Natural killer cell (primary cell): ENCODE measurements at regions not wholly inside any gene's neighbourhood (a gene's known extent, or its start where the extent isn't known, plus 50 kb on each side); places are given as distances from the start of the nearest gene placed in this dataset.
"Not testable (repeated sequence)": the region's sequence is repeated elsewhere in the genome, so short reads cannot be mapped to it uniquely, and the experiment has no call there.

Experiments used
- ATAC-seq, 3 donors: fragments of 150-1000 bp in 2 of 3; fragments of 200-7000 bp in 1 of 3; cut with Tn5 transposase; 1 replicate in 1 of 3; 2 replicates in 2 of 3; pipeline ENCODE4 v1.10.0; 2021; ENCODE audit warnings: mild to moderate bottlenecking in 2 of 3, moderate library complexity in 2 of 3
- DNase-seq, 2 donors: peaks; one replicate each; pipeline versions ENCODE4 v3.0.0 to v3.0.0-alpha.2; 2013 to 2021; ENCODE audit warnings: mixed read lengths in 1 of 2
- H3K27ac ChIP-seq: one replicate; pipeline ENCODE4 v1.5.1; 2013; ENCODE audit warnings: mild to moderate bottlenecking, low read length
- H3K27me3 ChIP-seq: one replicate; pipeline ENCODE4 v1.6.1; 2013; ENCODE audit warnings: low read length; ENCODE audit not compliant: control insufficient read depth, insufficient read depth
- H3K36me3 ChIP-seq: one replicate; pipeline ENCODE4 v1.6.1; 2013; ENCODE audit warnings: low read length; ENCODE audit not compliant: control insufficient read depth, insufficient read depth
- H3K4me1 ChIP-seq: one replicate; pipeline ENCODE4 v1.6.1; 2013; ENCODE audit warnings: low read length; ENCODE audit not compliant: control insufficient read depth, insufficient read depth
- H3K4me3 ChIP-seq: one replicate; pipeline ENCODE4 v1.5.1; 2013; ENCODE audit warnings: low read length
- H3K9me3 ChIP-seq: one replicate; pipeline ENCODE4 v1.6.1; 2013; ENCODE audit warnings: low read length; ENCODE audit not compliant: control insufficient read depth, insufficient read depth
- H3K27ac Mint-ChIP-seq, 2 donors: one replicate each; pipeline ENCODE4 v1.8.0; 2022; ENCODE audit warnings: mild to moderate bottlenecking in 2 of 2, mixed read lengths in 2 of 2, moderate library complexity in 1 of 2
- H3K27me3 Mint-ChIP-seq, 2 donors: one replicate each; pipeline ENCODE4 v1.8.0; 2022; ENCODE audit warnings: low read depth in 2 of 2, mixed read lengths in 2 of 2
- H3K36me3 Mint-ChIP-seq: one replicate; pipeline ENCODE4 v1.8.0; 2022; ENCODE audit warnings: mixed read lengths
- H3K4me1 Mint-ChIP-seq, 2 donors: one replicate each; pipeline ENCODE4 v1.8.0; 2022; ENCODE audit warnings: mixed read lengths in 2 of 2
- H3K4me3 Mint-ChIP-seq: one replicate; pipeline ENCODE4 v1.8.0; 2022; ENCODE audit warnings: mild to moderate bottlenecking, moderate library complexity, mixed read lengths
- H3K9me3 Mint-ChIP-seq, 2 donors: one replicate each; pipeline ENCODE4 v1.8.0; 2022; ENCODE audit warnings: mixed read lengths in 2 of 2
- WGBS: methylation state at CpG from one replicate; pipeline ENCODE4 v1.1.7; 2013; ENCODE audit warnings: missing lambda C conversion rate; ENCODE audit not compliant: insufficient coverage; 5-methylcytosine and 5-hydroxymethylcytosine counted together
- intact Hi-C: fragments of 100-400 bp; cut with micrococcal nuclease; formaldehyde crosslinking; loops from one replicate; pipeline ENCODE4 v1.14.2; 2022
- TF ChIP-seq, protein P1 (sequence below): fragments of 200-600 bp; IDR thresholded peaks from one replicate; pipeline ENCODE4 v1.8.0; 2022; ENCODE audit warnings: antibody characterized with exemption

DNA sequence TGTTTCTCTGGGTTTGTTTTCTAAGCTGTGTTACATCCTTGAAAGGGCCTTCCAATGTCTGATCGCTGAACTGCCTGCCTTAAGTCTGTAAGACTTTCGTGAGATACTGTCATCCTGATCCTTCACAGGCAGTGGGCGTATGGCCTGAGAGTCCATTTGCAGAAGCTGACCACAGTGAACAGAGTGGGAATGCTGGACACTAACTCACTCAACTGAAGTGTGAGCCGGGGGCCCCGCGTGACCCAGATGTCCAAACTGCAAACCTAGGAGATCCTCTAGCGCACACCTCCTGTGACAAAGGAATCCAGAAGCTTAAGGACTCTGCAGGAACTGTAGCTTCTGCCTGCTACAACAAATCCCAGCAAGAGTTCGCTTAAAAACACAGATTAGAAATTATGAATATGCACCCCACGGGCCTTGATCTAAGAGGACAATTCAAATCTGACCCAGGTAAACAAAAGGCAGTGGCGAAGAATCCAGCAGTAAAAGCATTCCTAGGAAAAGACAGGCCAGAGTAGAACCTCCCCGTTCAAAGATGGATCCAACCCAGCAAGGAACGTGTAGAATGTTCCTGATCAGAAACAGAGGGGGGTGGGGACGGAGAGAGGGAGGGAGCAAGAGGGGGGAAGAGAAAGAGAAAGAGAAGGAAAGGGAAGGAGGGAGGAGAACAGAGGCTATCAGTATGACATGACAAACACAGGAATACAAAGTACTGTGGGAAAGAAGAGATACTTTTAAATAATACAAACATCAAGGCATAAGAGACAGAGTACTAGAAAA, 135.0 kb upstream of the AFDN start:
- Histone ChIP-seq H3K27me3 (peaks cover 5% of the 10 kb centered on the region), H3K4me1 (no peaks in the 10 kb centered on the region), H3K4me3 (no peak overlapping the region), H3K9me3 (no peaks in the 10 kb centered on the region), H3K27ac (no peak overlapping the region), H3K36me3 (no peaks in the 10 kb centered on the region)
- TF ChIP-seq, protein P1, sequence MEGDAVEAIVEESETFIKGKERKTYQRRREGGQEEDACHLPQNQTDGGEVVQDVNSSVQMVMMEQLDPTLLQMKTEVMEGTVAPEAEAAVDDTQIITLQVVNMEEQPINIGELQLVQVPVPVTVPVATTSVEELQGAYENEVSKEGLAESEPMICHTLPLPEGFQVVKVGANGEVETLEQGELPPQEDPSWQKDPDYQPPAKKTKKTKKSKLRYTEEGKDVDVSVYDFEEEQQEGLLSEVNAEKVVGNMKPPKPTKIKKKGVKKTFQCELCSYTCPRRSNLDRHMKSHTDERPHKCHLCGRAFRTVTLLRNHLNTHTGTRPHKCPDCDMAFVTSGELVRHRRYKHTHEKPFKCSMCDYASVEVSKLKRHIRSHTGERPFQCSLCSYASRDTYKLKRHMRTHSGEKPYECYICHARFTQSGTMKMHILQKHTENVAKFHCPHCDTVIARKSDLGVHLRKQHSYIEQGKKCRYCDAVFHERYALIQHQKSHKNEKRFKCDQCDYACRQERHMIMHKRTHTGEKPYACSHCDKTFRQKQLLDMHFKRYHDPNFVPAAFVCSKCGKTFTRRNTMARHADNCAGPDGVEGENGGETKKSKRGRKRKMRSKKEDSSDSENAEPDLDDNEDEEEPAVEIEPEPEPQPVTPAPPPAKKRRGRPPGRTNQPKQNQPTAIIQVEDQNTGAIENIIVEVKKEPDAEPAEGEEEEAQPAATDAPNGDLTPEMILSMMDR: no peak
- Mint-ChIP-seq H3K36me3 (no peaks in the 10 kb centered on the region), H3K4me1 (no peaks in the 10 kb centered on the region), H3K27me3 (peaks cover 11 to 36% of the 10 kb centered on the region in 2 donors), H3K27ac (no peak overlapping the region), H3K9me3 (no peaks in the 10 kb centered on the region), H3K4me3 (no peak overlapping the region)
- 93% methylated on average over 13 of the region's 13 CpGs for WGBS
- no peak for DNase-seq
- no peak for ATAC-seq
- intact Hi-C loops: no loop called here

DNA sequence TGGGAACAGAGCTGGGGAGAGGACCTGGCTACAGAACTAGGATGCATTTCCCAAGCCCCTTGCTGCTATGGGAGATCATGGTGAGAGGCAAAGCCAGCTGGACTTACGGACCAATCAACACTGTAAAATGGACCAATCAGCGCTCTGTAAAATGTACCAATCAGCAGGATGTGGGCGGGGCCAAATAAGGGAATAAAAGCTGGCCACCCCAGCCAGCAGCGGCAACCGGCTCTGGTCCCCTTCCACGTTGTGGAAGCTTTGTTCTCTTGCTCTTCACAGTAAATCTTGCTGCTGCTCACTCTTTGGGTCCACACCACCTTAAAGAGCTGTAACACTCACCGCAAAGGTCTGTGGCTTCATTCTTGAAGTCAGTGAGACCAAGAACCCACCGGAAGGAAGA, 133.2 kb upstream of the AFDN start:
- intact Hi-C loops, H3K36me3 Mint-ChIP-seq, H3K27ac ChIP-seq, H3K4me1 Mint-ChIP-seq, H3K4me3 ChIP-seq, ATAC-seq, H3K27me3 ChIP-seq, H3K9me3 Mint-ChIP-seq, H3K9me3 ChIP-seq, H3K27ac Mint-ChIP-seq, H3K4me1 ChIP-seq, DNase-seq, H3K36me3 ChIP-seq, H3K4me3 Mint-ChIP-seq: not testable (repeated sequence)
- peaks cover 12 to 36% of the 10 kb centered on the region in 2 donors for H3K27me3 Mint-ChIP-seq
- 89% methylated on average over 8 of the region's 8 CpGs for WGBS

GRCh38 chr6:167695831-167696230, 130.9 kb upstream of the AFDN start:
- Mint-ChIP-seq H3K27me3 (peaks cover 28 to 55% of the 10 kb centered on the region in 2 donors), H3K36me3 (peaks cover 7% of the 10 kb centered on the region), H3K27ac (no peak overlapping the region), H3K4me3 (no peak overlapping the region), H3K9me3 (no peaks in the 10 kb centered on the region), H3K4me1 (peaks cover 15 to 18% of the 10 kb centered on the region in 2 donors)
- DNase-seq: no peak
- intact Hi-C loops: no loop called here
- ATAC-seq: no peak
- Histone ChIP-seq H3K9me3 (no peaks in the 10 kb centered on the region), H3K27ac (no peak overlapping the region), H3K27me3 (peaks cover 5% of the 10 kb centered on the region), H3K4me1 (peaks cover 13% of the 10 kb centered on the region), H3K36me3 (no peaks in the 10 kb centered on the region), H3K4me3 (no peak overlapping the region)
- TF ChIP-seq, protein P1: no peak
- 93% methylated on average over 13 of the region's 13 CpGs for WGBS

GRCh38 chr6:167696296-167696695, 130.4 kb upstream of the AFDN start:
- H3K36me3 ChIP-seq: no peaks in the 10 kb centered on the region
- no peaks in the 10 kb centered on the region for H3K9me3 ChIP-seq
- WGBS: 89% methylated on average over 6 of the region's 6 CpGs
- H3K27ac ChIP-seq: no peak overlapping the region
- Mint-ChIP-seq H3K4me1 (peaks cover 15 to 18% of the 10 kb centered on the region in 2 donors), H3K27ac (no peak overlapping the region), H3K9me3 (no peaks in the 10 kb centered on the region), H3K4me3 (no peak overlapping the region), H3K36me3 (peaks cover 7% of the 10 kb centered on the region), H3K27me3 (peaks cover 31 to 55% of the 10 kb centered on the region in 2 donors)
- H3K27me3 ChIP-seq: peaks cover 5% of the 10 kb centered on the region
- TF ChIP-seq, protein P1: no peak
- DNase-seq (no peak), ATAC-seq (no peak)
- peaks cover 13% of the 10 kb centered on the region for H3K4me1 ChIP-seq
- intact Hi-C loops: no loop called here
- no peak overlapping the region for H3K4me3 ChIP-seq
